ENCODE measurements at regions not wholly inside any gene's neighbourhood (a gene's known extent, or its start where the extent isn't known, plus 50 kb on each side); places are given as distances from the start of the nearest gene placed in this dataset.

GRCh38 chr7:106413446-106413845, 128.7 kb upstream of the NAMPT start:
- no peak for DNase-seq

- DNase-seq: no peak
Measured at GRCh38 chr7:106405697-106406141, 120.9 kb upstream of the NAMPT start.

- no peak for DNase-seq
Measured at GRCh38 chr7:106402898-106403297, 118.1 kb upstream of the NAMPT start.

- no peak for DNase-seq
Measured at GRCh38 chr7:106400923-106401322, 116.1 kb upstream of the NAMPT start.

- DNase-seq: no peak
Measured at GRCh38 chr7:106398786-106399185, 114.0 kb upstream of the NAMPT start.

- no peak for DNase-seq
Measured at GRCh38 chr7:106397994-106398393, 113.2 kb upstream of the NAMPT start.

- no peak for DNase-seq
Measured at GRCh38 chr7:106394526-106394925, 109.7 kb upstream of the NAMPT start.

- no peak for DNase-seq
Measured at GRCh38 chr7:106393564-106394251, 108.9 kb upstream of the NAMPT start.

- DNase-seq: no peak
Measured at GRCh38 chr7:106392590-106392989, 107.8 kb upstream of the NAMPT start.

GRCh38 chr7:106392144-106392543, 107.4 kb upstream of the NAMPT start:
- DNase-seq: no peak

- no peak for DNase-seq
Measured at GRCh38 chr7:106386958-106387357, 102.2 kb upstream of the NAMPT start.

- DNase-seq: no peak
Measured at GRCh38 chr7:106384373-106384772, 99.6 kb upstream of the NAMPT start.

GRCh38 chr7:106382929-106383328, 98.1 kb upstream of the NAMPT start:
- no peak for DNase-seq

- no peak for DNase-seq
Measured at GRCh38 chr7:106382129-106382528, 97.3 kb upstream of the NAMPT start.

GRCh38 chr7:106381252-106381651, 96.5 kb upstream of the NAMPT start:
- DNase-seq: no peak

- DNase-seq: no peak
Measured at GRCh38 chr7:106377847-106378361, 93.1 kb upstream of the NAMPT start.

GRCh38 chr7:106376026-106376799, 91.4 kb upstream of the NAMPT start:
- no peak for DNase-seq

GRCh38 chr7:106375499-106375898, 90.7 kb upstream of the NAMPT start:
- no peak for DNase-seq

- no peak for DNase-seq
Measured at GRCh38 chr7:106374437-106374836, 89.7 kb upstream of the NAMPT start.

- DNase-seq: no peak
Measured at GRCh38 chr7:106372595-106373318, 88.0 kb upstream of the NAMPT start.

- DNase-seq: no peak
Measured at GRCh38 chr7:106372126-106372525, 87.3 kb upstream of the NAMPT start.

GRCh38 chr7:106371629-106372028, 86.8 kb upstream of the NAMPT start:
- no peak for DNase-seq

GRCh38 chr7:106370542-106370941, 85.8 kb upstream of the NAMPT start:
- no peak for DNase-seq

- DNase-seq: no peak
Measured at GRCh38 chr7:106369816-106370215, 85.0 kb upstream of the NAMPT start.
